ENCODE measurements at regions not wholly inside any gene's neighbourhood (a gene's known extent, or its start where the extent isn't known, plus 50 kb on each side); places are given as distances from the start of the nearest gene placed in this dataset.

GRCh38 chr6:66854014-66854413 lies 1147.0 kb upstream of the EYS start:
- Mint-ChIP-seq H3K4me3 (no peak overlapping the region), H3K9me3 (no peaks in the 10 kb centered on the region), H3K4me1 (no peaks in the 10 kb centered on the region), H3K27me3 (ENCODE audit: low read depth, poor library complexity) (no peaks in the 10 kb centered on the region), H3K27ac (no peak overlapping the region), H3K36me3 (ENCODE audit: low read depth) (no peaks in the 10 kb centered on the region)
- no peak for TF ChIP-seq CTCF (IDR thresholded peaks at IDR 0.05)
- DNase-seq, result no peak

- Mint-ChIP-seq H3K9me3 (no peaks in the 10 kb centered on the region), H3K27ac (no peak overlapping the region), H3K36me3 (ENCODE audit: low read depth) (no peaks in the 10 kb centered on the region), H3K27me3 (ENCODE audit: low read depth, poor library complexity) (no peaks in the 10 kb centered on the region), H3K4me1 (no peaks in the 10 kb centered on the region), H3K4me3 (no peak overlapping the region)
- no peak for TF ChIP-seq CTCF (IDR thresholded peaks at IDR 0.05)
- DNase-seq, result no peak
Observed at GRCh38 chr6:66851930-66852329, 1144.9 kb upstream of the EYS start.

- Mint-ChIP-seq H3K4me3 (no peak overlapping the region), H3K9me3 (no peaks in the 10 kb centered on the region), H3K4me1 (no peaks in the 10 kb centered on the region), H3K36me3 (ENCODE audit: low read depth) (no peaks in the 10 kb centered on the region), H3K27ac (no peak overlapping the region), H3K27me3 (ENCODE audit: low read depth, poor library complexity) (no peaks in the 10 kb centered on the region)
- no peak for DNase-seq
- TF ChIP-seq CTCF (IDR thresholded peaks at IDR 0.05), result no peak
Observed at GRCh38 chr6:66849843-66850242, 1142.8 kb upstream of the EYS start.

GRCh38 chr6:66848244-66848953 lies 1141.4 kb upstream of the EYS start:
- no peak for DNase-seq
- TF ChIP-seq CTCF (IDR thresholded peaks at IDR 0.05), result no peak
- H3K36me3 Mint-ChIP-seq (ENCODE audit: low read depth), result no peaks in the 10 kb centered on the region
- no peaks in the 10 kb centered on the region for H3K27me3 Mint-ChIP-seq (ENCODE audit: low read depth, poor library complexity)
- no peak overlapping the region for H3K4me3 Mint-ChIP-seq
- H3K4me1 Mint-ChIP-seq, result no peaks in the 10 kb centered on the region
- H3K9me3 Mint-ChIP-seq, result no peaks in the 10 kb centered on the region
- H3K27ac Mint-ChIP-seq, result no peak overlapping the region

DNA sequence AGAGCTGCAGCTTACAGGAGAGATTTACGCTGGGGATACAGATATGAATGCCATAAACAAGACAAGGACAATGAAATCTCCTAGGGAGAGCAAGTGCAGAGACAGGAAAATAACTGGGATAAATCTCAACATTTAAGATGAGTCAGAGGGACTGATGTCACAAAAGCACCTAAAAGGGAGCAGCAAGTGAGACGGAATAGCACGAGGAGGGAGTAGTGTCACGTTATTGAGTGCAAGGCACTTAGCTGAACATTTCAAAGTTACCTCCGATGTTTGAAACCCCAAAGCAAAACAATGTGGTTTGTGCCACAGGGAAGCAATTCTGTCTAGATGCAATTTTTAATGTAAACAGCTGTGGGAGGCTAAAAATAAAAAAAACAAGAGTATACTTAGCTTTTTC lies 1131.7 kb upstream of the EYS start:
- DNase-seq, result no peak
- Mint-ChIP-seq H3K9me3 (no peaks in the 10 kb centered on the region), H3K27ac (no peak overlapping the region), H3K4me3 (no peak overlapping the region), H3K36me3 (ENCODE audit: low read depth) (no peaks in the 10 kb centered on the region), H3K4me1 (no peaks in the 10 kb centered on the region), H3K27me3 (ENCODE audit: low read depth, poor library complexity) (peaks cover 5% of the 10 kb centered on the region)
- no peak for TF ChIP-seq CTCF (IDR thresholded peaks at IDR 0.05)

DNA sequence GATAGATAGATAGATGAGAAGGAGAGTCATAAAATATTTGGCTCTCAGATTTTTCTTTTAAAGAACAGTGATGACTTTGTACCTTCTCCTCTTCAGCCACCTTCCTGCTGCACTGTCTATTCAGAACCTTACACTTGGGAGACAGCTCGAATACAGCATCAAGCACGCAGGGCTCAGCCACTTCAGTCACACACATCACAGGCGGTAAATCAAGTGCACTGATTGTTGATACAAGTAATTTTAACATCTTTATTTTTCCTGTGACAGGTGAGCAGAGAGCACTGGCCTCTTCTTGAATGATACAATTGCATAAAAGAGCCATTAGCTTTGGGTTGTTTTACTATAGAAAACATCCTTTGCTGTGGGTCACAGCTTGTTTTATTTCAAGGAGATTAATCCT lies 1118.5 kb upstream of the EYS start:
- no peaks in the 10 kb centered on the region for H3K27me3 Mint-ChIP-seq (ENCODE audit: low read depth, poor library complexity)
- H3K27ac Mint-ChIP-seq, result no peak overlapping the region
- H3K4me1 Mint-ChIP-seq, result no peaks in the 10 kb centered on the region
- H3K4me3 Mint-ChIP-seq, result no peak overlapping the region
- no peak for DNase-seq
- no peaks in the 10 kb centered on the region for H3K9me3 Mint-ChIP-seq
- no peak for TF ChIP-seq CTCF (IDR thresholded peaks at IDR 0.05)
- H3K36me3 Mint-ChIP-seq (ENCODE audit: low read depth), result no peaks in the 10 kb centered on the region
